Breast epithelium (tissue), 3 donors: ENCODE measurements at regions not wholly inside any gene's neighbourhood (a gene's known extent, or its start where the extent isn't known, plus 50 kb on each side); places are given as distances from the start of the nearest gene placed in this dataset.

Experiments
- CTCF ChIP-seq, 3 donors: fragments of 450-650 bp; IDR thresholded peaks; one replicate each; pipeline ENCODE4 v1.5.1; 2016 to 2017; ENCODE audit warnings: antibody characterized with exemption in 3 of 3, mild to moderate bottlenecking in 3 of 3, moderate library complexity in 3 of 3
- POLR2A ChIP-seq: fragments of 450-650 bp; IDR thresholded peaks from one replicate; pipeline ENCODE4 v1.6.1; 2016; ENCODE audit warnings: antibody characterized with exemption, mild to moderate bottlenecking, moderate library complexity

GRCh38 chr4:135316266-135316779 is 1114.7 kb upstream of the PABPC4L start:
- TF ChIP-seq CTCF (IDR thresholded peaks at IDR 0.05) (no peak), POLR2A (no peak)
